ENCODE measurements at regions not wholly inside any gene's neighbourhood (a gene's known extent, or its start where the extent isn't known, plus 50 kb on each side); places are given as distances from the start of the nearest gene placed in this dataset.

DNA sequence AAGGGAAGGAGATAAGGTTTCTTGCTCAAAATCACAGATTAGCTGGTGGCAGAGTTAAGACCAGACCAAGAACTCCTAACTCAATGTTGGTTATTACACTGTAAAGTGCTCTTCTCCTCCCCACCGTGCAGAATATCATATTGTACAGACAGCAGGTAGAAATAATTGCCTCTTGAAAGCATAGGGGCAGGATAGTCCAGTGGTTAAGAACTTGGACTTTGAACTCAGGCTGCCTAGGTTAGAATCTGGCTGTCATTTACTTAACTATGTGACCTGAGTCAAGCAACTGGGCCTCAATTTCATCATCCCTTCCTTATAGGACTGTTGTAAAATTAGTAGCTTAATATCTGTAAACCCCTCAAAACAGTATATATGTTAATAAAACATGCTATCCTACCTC lies 114.9 kb upstream of the HIVEP3 start:
- no peak for DNase-seq

DNA sequence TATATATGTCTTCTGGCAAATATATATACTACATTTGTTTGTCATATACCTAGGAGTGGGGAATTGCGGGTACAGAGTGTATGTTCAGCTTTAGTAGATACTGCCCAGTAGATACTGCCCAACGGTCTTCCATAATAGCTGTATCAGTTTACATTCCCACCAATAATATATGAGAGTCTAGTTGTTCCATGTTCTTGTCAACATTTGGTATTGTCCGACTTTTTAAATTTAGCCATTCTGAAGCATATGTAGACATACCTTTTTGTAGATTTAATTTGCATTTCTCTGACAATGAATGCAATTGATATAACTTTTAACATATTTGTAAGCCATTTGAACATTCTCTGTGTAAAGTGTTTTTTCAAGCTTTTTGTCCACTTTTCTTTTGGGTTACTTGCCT lies 99.0 kb upstream of the HIVEP3 start:
- no peak for DNase-seq

DNA sequence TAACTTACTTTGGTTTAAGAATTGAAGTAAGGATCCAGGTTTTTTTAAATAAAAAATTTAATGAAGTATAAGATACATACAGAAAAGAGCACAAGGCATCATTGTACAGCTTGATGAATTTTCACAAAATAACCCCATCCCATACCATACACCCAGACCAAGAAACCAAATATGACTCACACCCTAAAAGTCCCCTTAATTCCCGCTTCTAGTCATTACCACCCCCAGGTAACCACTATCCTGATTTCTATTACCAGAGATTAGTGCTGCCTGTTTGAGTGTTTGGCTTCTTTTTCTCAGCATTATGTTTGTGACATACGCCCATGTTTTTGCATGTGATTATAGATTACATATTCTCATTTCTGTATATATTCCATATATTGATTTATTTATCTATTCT lies 98.5 kb upstream of the HIVEP3 start:
- DNase-seq = no peak

DNA sequence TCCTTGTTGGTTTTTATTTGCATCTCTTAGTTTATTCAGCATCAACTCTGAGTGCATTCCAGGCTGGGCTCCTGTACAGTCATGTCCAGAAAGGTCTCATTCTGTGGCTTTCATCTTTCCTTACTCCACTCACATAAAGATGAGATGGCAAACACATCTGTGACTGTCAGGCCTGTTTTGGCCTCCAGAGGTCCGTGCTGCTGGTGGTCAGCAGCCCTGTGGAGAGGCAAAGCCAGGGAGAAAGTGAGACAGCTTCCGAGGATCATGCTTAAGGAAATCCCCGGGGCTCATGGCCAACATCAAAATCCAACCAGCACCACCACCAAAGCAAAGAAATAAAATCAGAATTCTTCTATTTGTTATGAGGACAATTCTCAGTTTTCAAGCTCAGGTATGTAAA lies 96.1 kb upstream of the HIVEP3 start:
- no peak for DNase-seq

DNA sequence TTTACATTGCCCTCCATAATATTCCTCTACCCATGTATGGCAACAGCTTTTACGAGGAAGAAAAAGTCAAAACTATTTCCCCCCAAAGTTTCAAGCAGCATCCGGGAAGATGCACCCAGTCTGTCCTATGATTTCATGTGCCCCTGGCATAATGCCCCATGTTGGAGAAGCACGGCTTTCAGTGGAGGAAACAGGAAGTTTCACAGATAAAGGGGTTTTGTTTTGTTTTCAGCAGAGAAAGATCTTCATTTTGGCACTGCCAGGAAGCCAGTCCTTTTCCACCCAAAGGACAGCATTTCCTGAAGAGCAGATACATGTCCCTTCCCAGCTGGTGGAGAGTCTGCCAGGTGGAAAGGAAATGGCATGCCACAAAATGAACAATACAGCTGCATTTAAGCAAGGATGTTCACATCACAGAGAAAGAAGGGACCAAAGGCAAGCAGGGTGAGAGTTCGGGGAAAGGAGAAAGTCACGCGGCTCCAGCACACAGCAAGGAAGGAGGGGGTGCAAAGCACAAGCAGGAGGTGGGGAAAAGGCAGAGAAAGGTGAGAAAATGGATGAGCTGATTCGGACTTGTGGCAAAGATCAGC lies 95.3 kb upstream of the HIVEP3 start:
- DNase-seq = no peak

DNA sequence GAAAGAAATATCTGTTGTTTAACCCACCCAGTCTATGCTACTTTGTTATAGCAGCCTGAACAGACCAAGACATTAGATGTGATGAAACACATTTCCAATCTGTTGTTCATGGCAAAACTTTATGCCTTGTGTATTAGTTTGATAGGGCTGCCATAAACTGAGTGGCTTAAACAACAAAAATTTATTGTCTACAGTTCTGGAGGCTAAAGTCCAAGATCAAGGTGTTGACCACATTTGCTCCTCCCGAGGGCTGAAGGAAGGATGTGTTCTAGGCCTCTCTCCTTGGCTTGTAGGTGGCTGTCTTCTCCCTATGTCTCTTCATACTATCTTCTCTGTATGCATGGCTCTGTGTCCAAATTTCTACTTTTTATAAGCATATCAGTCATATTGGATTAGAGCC lies 94.1 kb upstream of the HIVEP3 start:
- DNase-seq = no peak

DNA sequence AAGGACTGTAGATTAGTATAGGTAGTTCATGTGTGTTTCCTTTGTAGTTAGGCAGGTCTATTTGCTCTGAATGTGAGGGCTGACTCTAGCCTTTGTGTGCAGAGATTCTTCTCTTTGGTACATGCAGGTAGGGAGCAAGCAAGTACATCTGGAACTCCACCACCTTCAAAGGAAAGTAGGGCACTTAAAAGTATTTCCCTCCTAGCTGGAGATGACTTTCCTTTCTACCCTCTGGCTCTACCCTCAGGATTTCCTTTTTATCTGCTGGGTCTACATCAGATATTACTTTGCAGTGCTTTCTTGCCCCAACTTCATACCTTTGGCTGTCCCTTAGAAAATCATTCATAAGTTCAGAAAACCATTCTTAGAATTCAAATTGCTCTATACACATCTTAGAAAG lies 91.7 kb upstream of the HIVEP3 start:
- DNase-seq = no peak

DNA sequence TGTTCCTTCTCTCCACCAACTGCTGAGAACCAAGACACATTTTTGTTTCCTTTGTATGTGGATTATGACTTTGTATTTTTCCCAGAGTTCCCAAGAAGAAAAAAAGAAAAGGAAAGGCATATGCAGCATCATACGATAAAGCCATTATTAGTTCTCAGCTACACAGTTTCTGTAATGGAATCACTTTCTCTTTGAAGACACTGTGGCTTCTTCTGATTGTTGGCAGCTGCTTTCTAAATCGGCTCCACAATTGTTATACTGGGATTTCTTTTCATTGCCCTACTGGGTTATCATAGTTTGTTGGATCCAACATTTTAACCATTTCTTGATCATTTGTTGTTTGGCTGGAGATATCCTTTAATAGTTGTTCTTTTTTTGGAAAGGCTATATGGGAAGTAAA lies 89.5 kb upstream of the HIVEP3 start:
- no peak for DNase-seq

DNA sequence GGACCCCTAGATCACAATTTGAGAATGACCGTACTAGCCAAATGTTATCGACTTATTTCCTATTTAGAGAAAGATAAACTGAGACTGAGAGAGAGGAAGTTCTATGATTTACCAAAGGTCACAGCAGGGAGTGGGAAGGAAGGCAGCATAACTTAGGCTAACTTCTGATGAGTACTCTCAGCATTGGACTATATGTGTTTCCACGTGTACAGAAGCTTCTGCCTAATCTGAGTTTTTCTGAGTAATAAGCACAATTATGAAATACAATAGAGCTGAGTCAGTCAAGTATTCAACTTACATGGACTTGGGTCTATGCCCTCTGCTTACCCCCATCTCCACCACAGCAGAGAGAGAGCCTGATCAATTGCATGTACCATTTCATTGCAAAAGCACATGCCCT lies 88.1 kb upstream of the HIVEP3 start:
- no peak for DNase-seq

DNA sequence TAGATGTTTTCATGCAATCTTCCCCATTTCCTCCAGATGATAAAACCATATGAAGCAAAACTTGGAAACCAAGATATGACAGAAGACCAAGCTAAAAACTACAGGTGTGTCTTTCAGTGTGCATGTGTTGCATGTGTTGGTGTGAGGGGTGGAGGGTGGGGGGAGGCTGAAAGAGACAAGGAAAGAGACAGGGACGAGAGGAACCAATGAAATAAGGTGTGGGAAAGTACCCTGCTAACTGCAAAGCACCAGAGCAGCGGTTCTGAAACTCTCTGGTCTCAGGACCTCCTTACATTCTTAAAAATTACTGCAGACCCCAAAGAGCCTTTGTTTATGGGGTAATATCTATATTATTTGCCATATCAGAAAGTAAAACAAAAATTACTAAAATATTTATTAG lies 87.4 kb upstream of the HIVEP3 start:
- DNase-seq = no peak

DNA sequence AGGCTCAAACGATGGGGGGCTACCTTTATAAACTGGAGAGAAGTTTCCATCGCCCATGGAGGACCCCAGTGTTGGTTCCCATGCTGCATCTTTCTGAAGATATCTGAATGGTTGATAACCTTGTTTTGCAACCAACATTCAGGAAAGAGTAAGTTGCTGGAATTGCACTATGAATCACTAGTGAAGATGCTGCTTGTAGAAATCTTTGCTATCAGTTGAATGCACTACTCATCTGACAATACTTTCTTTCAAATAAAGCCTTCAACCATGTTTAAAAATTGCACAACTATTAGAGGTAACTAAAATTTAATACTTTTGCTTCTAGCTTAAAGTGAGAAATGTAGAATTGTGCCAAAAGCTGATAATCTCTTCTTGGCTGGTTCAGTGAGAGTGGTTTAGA lies 86.8 kb upstream of the HIVEP3 start:
- DNase-seq = no peak

DNA sequence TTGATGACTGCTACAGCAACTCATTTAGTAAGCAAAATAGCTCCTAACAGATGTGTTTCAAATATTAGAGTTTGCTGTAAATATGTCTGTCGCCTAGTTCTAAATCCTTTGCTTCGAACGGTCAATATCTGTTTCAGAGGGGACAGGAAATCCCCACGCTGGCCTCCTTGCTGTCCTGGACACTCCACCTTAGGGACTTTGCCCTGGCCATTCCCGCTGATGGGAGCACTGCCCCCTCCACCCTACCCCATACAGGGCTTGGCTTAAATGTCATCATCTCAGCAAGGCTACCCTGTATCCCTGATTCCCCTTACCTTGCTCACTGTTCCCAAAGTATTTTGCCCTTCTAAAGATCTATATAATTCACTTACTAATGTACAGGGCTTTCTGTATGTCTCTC lies 86.1 kb upstream of the HIVEP3 start:
- DNase-seq = no peak

DNA sequence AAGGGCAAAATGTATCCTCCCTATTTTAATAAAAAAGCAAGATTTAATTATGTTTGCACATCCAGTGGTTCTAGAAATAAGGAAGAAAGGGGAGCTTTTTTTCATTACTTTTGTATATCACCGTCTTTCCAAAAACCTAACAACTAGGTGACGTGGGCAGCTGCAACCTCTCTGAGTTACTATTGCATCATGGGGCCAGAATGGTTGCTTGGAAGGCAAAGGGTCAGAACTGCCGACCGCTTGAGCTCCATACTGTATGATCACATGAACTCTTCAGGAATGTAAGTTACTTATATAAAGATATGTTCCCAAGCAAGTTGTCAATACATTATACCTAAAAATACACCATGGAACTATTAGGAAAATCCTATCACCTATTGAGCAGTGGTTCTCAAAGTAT lies 85.6 kb upstream of the HIVEP3 start:
- no peak for DNase-seq

DNA sequence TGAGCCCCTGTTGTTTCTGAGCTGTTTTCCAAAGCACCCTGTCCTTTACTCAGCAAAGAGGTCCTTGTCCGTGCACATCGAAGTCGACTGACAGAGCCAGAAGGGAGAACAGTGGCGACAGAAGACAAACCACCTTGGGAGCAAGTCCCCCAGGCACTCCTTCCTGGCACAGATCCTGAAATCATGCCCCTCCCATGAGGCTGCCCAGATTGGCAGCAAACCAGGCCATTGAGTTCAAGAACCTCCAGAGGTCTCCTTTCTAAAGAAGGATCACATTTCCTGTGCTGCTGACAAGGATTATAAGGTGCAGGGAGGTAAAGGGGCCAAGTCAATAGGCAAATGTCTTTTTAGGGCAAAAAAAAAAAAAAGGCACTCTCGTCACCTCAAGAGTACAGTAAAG lies 84.7 kb upstream of the HIVEP3 start:
- no peak for DNase-seq

DNA sequence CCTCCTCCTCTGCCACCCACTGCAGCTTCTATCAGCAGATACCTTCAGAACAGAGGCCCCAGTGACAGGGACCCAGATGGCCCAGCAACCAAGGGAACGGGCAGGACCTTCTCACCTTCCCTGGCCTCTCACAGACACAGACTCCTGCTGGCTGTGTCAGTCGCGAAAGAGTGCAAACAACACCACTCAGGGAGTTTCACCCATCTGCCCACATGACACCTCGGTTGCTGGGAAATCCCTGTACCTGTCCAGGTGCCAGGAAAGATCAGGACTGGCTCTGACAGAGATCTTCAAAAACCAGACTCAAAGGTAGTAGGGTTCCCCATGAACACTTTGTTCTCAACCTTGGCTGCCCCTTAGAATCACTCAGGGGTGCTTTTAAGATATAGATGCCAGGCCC lies 83.5 kb upstream of the HIVEP3 start:
- no peak for DNase-seq

DNA sequence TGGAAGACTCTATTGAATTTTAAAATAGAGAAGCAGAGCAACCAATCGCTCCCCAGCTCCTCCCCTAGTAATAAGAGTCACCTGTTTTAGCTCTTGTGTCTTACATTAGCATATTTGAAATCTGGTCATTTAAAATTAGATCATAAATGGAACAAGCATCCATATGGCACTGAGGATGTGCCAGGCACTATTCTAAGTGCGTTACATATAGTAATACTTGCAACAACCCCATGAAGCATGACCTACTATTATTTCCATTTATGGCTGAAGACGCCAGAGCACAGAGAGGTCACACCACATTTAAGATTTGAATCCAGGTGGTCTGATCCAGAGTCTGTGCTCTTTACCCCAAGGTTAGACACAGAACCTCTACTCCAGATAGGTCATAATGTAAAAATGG lies 82.0 kb upstream of the HIVEP3 start:
- DNase-seq = no peak

DNA sequence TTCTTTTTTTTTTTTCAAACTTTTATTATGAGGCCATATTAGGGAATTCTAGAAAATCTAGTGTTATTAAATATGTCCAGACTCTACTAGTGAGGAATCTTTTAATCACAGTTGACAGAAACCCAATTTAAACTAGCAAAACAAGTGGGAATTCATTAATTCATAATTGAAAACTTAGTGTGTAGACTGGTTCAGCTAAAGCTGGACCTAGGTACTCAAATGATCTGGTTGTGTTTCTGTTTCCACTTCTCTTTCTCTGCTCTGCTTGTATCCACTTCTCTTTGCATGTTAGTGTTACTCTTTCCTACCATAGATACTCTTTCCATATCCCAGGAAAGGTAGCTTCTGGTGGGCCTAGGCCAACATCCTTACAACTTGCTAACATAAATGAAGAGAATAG lies 81.2 kb upstream of the HIVEP3 start:
- DNase-seq = no peak

DNA sequence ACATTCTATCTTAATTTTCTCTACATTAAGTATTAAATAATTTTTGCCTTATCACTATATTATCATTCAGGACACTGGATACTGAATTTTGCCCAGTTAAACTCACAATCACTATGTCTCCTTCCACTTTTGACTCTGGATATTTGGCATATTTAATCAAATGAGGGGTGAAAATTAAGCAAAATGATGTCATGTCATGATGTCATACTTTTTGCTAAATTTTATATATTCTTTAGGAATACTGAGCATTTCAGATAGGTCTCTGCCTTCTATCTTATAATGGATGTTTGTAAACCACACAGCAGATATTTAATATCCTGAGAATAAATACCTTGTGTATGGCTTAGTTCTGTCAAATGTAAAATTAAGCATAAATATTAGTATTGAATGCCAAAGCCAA lies 79.5 kb upstream of the HIVEP3 start:
- DNase-seq = no peak

DNA sequence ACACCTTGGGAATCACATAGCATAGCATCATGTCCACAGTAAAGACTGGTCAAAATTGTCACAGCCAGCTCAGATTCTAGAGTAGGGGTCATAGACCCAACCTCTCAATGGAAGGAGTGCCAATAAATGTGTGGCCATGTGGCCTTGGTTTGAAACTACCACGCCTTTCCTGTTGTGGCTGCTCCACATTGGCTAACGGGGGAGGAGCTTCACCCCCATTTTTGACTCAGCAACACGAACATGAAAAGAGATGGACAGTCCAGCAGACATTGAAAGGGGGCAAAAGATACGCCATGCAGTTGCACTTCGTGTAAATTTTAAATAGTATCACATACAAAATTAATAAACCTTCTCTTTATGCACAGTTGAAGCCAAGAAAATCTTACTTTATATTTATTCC lies 78.4 kb upstream of the HIVEP3 start:
- no peak for DNase-seq

DNA sequence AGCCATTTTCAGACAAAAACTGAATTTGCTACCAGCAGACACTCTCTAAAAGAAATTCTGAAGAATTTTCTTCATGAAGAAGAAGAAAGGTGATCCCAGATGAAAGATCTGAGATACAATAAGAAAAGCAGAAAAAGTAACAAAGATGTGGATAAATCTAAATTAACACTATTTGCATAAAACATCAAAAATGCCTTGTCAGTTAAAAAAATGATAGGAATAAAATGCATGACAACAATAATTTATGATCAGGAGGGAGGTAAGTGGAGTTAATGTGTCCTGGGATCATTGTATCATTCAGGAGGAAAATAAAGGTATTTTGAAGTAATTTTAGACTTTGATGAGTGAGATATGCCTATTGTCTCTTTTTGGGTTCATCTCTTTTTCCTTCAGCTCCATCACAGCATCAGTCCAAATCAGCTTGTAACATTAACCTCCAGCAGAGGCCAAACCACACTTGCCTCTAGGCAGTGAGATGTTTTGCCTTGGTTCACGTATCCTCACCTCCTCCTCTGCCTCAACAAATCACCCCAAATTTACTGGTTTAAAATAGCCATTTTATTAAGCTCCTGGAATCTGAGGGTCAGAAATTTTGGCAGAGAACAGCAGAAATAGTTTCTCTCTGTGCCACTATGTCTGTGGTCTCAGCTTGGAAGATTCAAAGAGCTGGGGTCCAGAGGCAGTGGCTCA lies 76.9 kb upstream of the HIVEP3 start:
- no peak for DNase-seq

DNA sequence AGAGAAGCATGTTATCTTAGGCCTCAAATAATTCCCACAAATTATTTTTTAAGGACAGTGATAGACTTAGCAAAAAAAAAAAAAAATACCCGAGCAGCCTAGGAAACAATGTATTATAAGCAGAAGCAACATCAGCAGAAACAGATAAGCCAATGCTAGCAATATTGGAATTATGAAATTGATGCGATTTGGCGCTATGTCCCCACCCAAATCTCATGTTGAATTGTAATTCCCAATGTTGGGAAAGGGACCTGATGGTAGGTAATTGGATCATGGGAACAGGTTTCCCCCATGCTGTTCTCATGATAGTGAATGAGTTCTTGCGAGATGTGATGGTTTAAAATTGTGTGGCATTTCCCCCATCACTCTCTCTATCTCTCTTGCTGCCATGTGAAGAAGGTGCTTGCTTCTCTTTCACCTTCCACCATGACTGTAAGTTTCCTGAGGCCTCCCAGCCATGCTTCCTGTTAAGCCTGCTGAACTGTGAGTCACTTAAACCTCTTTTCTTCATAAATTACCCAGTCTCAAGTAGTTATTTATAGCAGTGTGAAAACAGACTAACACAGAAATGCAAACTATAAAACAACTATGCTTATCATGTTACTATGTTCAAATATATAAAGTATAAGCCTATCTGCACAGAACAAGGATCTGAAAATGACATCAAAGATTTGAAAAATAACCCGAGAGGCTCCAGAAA lies 75.6 kb upstream of the HIVEP3 start:
- DNase-seq = no peak

DNA sequence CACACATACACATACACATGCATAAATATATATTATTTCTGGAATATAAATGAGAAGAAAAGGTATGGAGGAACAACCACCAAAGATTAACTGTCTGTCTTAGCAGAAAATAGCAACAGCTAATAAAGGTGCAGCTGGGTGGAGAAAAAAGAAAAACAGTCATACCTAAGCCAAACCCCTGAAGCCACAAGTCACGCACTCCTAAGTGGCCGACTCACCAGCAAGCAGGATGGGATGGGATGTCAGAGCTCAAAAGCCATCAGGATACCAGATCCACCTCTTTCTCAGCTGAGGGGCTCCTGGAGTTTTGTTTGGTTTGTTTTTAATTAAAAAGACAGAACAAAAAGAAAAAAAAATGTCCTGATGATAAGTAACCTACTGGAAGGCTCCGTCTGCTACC lies 64.7 kb upstream of the HIVEP3 start:
- no peak for DNase-seq

DNA sequence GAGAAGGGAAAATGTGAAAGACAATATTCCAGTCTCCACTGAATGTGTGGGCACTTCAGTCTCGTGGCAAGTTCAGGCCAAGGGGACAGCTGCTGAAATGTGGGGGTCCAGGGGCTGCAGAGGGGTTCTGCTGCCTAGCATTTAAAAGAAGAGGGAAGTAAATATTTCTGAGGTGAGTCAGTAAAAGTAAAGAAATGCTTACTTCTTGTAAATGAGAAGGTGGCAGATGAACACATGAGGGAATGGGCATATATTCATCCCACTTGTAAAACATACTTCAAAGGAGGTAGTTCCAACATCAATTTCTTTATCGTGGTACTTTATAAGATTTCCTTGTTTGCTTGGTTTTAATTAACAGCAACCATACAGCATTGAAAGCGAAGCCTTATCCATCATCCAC lies 63.1 kb upstream of the HIVEP3 start:
- no peak for DNase-seq

DNA sequence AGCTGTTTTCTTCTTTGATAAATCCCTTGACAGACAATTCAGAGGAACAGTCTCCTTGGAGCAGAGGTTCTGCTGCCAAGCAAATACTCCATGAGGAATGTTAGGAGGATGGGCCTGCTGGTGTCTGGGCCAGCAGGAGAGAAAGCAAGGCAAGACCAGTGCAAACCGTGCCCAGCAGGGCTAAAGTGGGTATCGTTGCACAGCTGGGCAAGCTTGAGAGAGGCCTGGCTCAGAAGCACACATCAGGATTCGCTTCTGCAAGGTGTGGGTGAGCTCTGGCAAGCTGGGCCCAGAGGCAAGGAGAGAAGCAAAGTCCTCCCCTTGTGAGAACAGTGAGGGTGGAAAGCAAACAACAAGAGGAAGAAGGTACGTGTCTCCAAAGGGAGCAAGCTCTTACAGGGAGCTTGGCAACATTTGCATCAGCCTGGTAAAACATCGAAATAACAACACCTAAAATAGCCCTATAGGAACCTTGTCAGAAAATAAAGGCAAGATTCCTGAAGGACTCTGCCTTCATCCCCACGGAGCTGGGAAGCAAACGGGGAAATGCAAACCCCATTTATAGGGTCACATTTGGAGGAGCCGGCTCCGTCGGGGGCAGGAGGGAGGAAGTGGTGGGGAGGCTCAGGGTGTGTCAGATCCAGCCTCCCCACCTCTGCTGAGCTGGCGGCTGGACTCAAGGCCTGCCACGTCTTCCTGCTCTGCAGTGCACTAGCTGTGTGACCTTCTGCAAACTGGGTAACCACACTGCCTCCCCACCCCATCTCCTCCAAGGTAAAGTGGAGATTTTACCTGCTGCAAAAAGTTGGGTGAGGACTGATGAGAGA lies 62.3 kb upstream of the HIVEP3 start:
- DNase-seq = no peak

Measured in activated naive CD4-positive, alpha-beta T cell treated with Interleukin-2 at 50 U/mL for 16 hours (primary cell).